HG03442 (cell line): ENCODE measurements at regions not wholly inside any gene's neighbourhood (a gene's known extent, or its start where the extent isn't known, plus 50 kb on each side); places are given as distances from the start of the nearest gene placed in this dataset.
"Not testable (repeated sequence)": the region's sequence is repeated elsewhere in the genome, so short reads cannot be mapped to it uniquely, and the experiment has no call there.

Source experiments
- ATAC-seq: cut with Tn5 transposase; IDR thresholded peaks from one replicate; pipeline ENCODE4 v1.9.1; 2021; ENCODE audit warnings: mild to moderate bottlenecking, moderate library complexity; ENCODE audit not compliant: unreplicated experiment

DNA sequence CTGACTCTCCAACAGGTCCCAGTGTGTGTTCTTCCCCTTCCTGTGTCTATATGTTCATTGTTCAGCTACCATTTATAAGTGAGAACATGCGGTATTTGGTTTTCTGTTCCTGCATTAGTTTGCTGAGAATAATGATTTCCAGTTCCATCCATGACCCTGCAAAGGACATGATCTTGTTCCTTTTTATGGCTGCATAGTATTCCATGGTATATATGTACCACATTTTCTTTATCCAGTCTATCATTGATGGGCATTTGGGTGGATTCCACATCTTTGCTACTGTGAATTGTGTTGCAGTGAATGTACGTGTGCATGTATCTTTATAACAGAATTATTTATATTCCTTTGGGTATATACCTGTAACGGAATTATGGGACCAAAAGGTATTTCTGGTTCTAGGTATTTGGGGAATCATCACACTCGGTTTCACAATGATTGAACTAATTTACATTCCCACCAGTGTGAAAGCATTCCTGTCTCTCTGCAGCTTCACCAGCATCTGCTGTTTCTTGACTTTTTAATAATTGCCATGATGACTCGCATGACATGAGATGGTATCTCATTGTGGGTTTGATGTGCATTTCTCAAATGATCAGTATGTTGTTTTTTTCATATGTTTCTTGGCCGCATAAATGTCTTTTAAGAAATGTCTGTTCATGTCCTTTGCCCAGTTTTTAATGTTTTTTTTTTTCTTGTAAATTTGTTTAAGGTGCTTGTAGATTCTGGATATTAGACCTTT, 60.2 kb downstream of the LSMEM1 start:
- ATAC-seq = no peak

DNA sequence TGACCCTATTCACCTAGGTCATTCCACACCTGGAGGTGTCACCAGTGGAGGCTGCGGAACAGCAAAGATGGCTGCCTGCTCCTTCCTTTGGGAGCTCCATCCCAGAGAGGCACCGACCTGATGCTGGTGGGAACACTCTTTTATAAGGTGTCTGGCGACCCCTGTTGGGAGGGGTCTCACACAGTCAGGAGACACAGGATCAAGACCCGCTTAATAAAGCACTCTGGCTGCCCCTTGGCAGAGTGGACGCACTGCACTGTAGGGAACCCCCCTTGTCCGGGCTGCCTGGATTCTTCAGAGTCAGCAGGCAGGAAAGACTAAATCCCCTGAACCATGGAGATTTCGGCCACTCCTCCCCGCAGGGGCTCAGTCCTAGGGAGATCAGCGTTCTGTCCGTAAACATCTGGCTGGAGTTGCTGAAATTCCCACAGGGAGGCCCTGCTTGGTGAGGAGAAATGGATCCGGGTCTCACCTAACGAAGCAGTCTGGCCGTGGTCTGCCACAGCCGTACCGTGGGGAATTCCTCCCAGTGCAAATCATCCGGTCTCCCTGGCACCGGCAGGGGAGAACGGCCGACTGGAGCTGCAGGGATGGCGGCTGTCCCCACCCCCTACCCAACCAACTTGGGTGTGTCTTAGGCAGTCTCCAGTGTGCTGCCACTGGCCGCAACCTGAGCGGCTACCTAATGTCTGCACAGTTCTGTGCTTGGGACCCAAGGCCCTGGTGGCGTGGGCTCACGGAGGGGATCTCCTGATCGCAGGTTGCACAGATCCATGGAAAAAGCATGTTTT, 66.1 kb downstream of the LSMEM1 start:
- no peak for ATAC-seq

DNA sequence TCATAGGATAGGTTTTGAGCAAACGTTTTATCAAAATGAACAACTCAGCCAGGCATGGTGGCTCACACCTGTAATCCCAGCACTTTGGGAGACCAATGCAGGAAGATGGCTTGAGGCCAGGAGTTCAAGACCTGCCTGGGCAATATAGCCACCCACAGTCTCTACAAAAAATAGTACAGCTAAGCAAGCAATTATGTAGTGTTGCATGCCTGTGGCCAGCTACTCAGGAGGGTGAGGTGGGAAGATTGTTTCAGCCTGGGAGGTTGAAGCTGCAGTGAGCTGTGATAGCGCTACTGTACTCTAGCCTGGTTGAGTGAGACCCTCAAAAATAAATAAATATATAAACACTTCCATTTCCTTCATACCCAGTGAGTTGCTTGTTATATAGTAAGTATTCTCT, 67.1 kb downstream of the LSMEM1 start:
- no peak for ATAC-seq

DNA sequence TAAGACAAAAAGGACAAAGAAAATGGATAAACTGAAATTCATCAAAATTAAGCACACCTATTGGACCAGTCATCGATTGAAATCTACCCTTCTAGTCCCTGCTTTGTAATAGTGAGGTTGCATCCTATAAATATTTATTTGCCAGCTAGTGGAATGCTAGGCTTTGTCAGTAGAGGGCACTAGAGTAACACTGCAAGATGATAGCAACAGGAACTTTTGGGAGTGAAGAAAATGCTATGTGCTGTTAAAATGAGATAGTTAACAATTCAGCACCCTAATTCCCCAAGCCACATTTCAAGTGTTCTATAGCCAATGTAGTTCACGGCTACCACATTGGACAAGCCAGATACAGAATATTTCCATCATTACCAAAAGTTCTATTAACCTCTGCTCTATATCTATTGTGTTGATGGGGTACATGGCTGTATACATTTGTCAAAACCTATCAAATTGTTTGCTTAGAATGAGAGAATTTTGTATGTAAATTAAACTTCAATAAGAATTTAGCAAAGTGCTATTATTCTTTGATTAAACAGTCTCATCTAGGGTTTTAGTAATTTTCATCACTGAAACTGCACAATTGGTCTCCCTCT, 69.8 kb downstream of the LSMEM1 start:
- peak; percentile 89 for ATAC-seq

DNA sequence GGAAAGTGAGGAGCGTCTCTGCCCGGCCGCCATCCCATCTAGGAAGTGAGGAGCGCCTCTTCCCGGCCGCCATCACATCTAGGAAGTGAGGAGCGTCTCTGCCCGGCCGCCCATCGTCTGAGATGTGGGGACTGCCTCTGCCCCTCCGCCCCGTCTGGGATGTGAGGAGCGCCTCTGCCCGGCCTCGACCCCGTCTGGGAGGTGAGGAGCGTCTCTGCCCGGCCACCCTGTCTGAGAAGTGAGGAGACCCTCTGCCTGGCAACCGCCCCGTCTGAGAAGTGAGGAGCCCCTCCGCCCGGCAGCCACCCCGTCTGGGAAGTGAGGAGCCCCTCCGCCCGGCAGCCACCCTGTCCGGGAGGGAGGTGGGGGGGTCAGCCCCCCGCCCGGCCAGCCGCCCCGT, 70.7 kb downstream of the LSMEM1 start:
- not testable (repeated sequence) for ATAC-seq

DNA sequence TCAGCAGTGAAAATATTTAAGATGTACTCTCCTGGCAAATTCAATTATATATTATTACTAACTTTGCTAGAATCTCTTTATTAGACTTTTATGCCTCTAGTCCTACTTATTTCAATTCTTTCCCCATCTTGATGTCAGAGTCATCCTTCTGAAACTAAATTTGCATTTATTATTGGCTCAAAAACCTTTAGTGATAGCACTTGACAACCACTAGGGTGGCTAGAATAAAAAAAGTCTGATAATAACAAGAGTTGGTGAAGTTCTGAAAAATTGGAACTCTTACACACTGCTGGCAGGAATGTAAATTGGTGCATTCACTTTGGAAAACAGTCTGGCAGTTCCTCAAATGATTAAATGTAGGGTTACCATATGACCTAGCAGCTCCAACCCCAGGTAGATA, 73.8 kb downstream of the LSMEM1 start:
- no peak for ATAC-seq

DNA sequence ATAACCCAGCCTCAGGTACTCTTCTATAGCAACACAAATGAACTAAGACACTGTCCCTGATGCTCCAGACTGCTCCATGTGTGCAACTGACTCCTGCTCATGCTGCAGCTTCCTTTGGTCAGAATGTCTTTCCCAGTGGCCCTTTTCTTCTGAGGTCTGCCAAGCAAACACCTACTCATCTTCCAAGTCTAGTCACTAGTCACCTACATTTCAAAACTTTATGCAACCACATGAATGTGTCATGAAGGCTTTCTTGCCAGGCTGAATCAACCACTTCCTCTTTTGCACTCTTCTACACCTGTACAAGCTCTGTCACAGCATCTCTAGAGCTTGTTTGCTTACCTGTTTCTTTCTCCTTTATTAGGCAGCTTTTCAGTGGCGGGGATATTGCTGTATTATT, 75.8 kb downstream of the LSMEM1 start:
- ATAC-seq = peak; percentile 100

DNA sequence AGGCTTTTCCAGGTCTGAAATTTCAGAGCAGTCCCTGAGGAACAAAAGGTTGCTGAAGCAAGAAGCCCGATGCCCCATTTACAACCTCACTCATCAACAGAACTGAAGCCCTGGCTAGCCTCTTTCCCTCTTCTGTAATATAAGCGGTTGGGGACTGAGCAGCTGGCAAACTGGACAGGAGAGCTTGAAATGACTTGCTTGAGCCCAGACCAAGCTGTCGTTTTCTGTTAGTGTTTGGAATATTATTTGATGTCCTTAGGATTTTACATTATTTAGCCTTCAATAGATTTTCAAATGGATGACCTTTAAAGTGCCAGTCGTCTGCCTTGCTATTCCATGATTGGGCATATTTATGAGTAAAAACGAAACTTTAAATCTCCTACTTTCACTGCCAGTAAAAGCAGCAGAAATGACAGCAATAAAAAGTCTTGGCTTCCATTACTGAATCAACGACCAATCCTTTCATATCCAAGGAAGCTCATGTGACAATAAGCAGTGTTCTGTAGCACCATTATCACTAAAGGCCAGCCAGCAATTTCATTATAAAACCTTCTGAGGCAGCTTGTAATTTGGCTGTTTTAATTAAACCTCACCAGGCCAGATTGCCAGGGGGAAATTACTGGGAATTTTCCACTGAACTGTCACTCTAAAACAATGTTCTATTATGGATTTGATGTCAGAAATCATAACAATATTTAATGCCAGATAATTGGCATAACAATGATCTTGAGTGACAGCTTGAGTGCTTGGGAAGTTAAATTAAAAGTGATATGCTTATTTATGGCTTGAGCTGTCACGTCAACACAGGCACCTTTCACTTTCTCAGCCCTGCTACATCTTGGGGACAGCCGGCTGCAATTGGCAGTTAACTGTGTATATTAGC, 85.9 kb downstream of the LSMEM1 start:
- ATAC-seq = no peak

DNA sequence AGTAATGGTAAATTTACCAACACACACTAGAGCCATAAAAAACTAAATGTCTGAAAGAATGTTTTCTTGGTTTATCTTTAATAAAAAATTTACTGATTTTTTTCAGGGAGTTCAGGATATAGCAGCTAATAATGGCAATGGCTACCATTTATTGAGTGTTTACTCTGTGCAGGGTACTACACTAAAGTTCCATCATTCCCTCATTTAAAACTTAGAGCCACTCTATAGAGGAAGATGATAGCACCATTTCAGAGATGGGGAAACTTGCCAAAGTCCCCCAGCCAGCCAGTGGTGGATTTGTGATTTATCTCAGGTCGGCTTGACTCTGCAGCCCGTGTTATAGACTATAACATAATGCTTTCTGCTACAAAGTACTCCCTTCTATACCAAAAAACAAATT, 86.6 kb downstream of the LSMEM1 start:
- ATAC-seq = no peak

DNA sequence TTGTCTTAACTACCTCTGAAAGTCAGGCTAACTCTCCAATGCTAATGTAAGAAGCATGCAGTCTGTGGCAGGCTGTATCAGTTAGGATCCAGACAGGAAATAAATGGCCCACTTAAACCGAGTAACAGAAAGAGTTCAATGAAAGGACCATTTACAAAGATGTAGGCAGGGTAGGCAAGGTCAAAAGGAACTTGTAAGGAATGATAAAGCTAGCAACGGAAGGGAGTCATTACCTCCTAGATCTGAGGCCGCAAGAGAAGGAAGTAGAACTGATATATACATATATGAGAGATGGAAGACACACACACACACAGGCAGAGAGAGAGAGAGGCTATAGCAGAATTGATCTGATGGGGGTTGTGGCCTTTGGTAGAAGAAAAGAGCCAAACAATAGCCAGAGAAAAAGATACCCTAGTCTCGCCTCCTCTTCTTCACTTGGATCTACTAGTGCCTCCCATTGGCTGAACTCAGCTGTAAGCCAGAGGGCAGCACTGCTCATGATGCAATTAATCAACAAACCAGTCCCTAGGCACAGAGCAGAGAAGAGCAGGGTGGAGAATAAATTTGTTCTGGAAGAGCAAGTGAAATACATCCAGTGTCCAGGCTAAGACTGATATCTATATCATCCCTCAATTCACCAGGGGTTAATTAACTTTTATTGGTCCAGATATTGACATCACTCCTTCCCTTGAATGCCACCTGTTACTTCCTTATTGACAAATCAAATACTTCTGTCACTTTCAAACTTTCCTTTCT, 91.2 kb downstream of the LSMEM1 start:
- no peak for ATAC-seq

DNA sequence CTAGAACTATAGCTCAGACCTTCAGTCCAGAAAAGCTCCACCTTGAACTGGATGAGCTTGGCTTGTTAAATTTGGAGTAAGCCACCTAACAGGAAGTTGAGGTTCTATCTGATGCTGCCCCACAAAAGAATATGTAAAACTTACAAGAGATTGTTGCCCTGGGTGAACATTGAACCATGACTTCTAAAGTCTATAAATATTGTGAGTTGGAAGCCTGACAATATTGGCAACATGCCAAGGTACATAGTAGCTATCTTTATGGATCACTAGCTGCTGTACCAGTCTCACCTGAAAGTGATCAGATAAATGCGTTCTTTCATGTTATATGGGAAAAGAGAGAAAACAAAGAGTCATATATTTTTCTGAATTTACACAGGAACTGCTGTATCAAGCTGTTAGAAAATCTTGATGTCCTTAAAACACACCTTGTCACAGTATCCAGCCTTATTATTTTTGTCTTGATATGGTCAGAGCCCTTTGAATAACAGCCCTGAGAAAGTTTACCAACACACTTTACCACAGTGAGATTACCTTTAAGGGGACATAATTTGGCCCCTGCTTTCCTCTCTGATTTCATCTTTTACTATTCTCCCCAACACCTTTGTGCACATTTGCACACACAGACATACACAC, 92.0 kb downstream of the LSMEM1 start:
- no peak for ATAC-seq

DNA sequence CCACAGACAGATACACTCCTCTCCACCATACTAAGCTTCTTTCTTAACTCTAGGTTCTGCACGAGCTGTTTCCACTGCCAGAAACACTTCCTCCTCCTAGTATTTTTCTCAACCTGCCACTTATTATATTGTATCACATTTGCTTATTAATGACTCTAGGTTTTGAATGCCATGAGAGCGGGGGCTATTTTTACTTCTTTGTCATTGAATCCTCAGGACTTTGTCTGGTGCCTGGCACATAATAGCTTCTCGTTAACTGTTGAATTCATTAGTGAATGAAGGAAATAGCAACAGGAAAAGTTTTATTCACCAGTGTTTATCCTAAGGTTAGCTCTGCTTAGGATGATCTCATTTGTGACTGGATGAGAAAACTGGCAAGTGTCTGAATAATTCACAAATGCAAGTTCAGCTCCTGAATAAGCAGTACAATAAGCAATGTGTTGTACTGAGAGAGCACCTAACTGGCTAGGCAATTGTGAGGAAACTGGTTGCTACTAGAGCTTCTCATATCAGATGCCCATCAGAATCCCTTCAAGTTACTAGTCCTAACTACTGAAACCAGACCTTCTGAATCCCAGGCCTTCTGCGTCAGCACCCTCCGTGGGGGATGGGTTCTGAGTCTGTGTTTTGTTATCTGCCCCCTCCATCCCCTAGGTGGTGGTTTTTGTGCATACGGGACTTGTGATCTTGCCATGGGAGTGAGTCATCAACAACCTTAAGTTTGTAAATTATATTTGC, 92.7 kb downstream of the LSMEM1 start:
- ATAC-seq = no peak

DNA sequence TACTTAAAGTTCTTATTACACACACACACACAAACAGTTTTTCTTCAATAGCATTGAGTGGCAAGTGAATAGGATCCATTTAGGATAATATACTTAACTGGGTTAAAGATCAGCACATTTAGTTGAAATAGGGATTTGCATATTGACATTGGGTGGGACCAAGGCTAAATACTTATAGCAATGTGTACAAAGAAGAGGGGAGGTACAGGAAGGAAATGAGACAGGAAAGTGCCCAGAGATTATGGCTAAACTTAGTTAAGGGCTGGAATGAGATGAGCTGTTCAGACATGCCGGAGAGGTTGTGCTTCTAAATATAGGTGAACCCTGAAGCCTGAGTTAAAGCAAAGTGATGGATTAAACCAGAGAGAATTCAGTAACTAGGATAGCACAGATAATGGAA, 95.1 kb downstream of the LSMEM1 start:
- ATAC-seq = no peak

DNA sequence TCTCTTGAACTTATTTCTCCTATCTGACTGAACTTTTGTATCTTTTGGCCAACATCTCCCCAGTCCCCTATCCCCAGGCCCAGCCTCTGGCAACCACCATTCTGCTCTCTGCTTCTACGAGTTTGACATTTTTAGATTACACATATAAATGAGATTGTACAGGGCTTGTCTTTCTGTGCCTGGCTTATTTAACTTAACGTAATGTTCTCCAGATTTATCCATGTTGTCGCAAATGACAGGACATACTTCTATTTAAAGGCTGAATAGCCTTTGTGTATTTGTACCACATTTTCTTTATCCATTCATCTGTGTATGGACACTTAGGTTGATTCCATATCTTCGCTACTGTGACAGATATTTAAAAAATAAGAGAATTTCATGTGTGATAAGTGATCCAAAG, 98.6 kb downstream of the LSMEM1 start:
- no peak for ATAC-seq

DNA sequence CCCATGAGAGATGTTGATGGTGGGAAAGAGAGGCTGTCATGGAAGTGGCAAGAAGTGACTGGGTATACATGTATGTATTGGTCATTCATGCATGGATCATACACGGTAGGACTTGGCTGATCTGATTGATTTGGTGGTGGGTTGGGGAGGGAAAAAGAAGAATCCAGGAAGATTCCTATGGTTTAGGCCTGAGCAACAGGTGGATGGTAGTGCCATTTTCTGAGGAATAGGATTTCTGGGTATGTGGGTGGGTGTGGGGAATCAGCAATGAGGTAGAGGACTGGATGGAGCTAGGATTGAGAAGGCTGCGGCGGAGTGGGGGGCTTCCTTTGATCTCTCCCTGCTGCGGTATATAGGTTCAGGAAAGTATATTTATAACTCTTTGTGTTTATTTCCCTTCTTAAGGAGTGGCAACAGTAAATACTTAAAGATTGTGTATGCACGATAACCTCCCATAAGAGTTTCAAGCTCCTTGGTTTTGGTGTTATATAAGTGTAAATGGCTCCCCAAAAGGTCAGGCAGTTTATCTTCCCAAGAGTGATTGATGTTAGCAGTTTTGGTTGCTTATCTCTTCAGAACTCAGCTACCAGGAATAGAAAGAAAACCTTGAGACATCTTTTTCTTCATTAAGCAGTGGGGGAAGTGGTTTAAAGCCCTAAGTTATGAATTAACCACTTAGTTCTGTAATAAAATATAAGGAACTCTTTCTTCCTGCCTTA, 100.1 kb downstream of the LSMEM1 start:
- ATAC-seq = no peak

DNA sequence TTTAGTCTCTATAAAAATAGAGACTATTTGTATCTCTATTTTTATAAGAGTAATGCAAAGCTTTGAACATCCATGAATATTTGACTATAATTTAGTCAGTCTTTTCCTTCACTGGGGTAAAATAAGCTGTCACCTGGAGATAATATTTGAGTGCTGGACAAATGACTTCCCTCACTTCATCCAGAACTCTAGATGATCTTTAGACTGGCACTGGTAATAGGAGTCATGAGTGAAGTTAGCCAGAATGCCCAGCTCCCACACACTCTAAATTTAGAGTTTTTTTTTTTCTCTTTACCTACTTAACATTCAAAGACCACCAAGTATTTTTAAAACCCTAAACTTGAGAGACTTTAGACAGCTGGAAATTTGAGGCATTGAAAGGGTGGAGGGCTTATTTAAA, 100.7 kb downstream of the LSMEM1 start:
- ATAC-seq = no peak

DNA sequence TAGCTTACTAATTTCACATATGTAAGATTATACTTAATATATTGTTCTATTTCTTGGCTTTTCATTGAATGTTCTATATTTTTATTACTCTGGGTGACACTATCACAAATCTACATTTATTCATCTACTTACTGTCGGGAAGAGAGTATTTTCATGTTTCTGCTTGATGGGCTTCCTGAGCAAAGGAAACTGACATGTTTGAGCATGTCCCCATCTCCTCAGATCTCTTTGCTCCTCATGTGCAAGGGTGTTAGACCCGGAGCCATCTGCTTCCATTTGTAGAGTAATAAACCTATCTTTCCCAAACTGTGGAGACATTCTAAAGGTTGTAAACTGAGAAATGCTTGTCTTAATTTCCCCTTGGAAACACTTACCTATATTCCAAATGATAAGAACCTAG, 103.5 kb downstream of the LSMEM1 start:
- no peak for ATAC-seq

DNA sequence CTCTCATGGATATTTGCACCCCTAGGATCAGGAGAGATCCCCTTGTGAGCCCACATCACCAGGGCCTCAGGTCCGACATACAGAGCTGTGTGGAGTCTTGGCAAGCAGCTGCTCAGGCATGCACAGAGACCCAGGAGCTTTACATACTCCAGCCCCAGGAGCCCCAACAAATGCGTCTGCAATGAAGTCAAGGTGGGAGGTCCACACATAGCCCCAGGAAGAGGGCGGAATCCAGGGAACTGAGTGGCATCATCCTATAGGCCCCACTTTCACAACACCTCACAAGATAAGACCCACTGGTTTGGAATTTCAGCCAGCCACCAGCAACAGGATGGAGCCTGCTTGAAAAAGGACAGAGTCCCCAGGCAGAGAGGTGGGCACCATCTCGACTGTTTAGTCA, 106.7 kb downstream of the LSMEM1 start:
- no peak for ATAC-seq
